Activated T-cell treated with anti-CD3 and anti-CD28 coated beads, Interleukin-2, amount 50 U/mL, for 72 hours (primary cell): ENCODE measurements at regions not wholly inside any gene's neighbourhood (a gene's known extent, or its start where the extent isn't known, plus 50 kb on each side); places are given as distances from the start of the nearest gene placed in this dataset.
"Not testable (repeated sequence)": the region's sequence is repeated elsewhere in the genome, so short reads cannot be mapped to it uniquely, and the experiment has no call there.

ENCODE experiments used
- ATAC-seq, 2 donors: fragments of 150-1000 bp; cut with Tn5 transposase; replicated peaks in 1 of 2; 2 replicates each; pipeline ENCODE4 v1.10.0; 2021; ENCODE audit warnings: moderate library complexity in 2 of 2, mild to moderate bottlenecking in 1 of 2
- DNase-seq, 2 donors: peaks; one replicate each; pipeline ENCODE4 v3.0.0; 2021 to 2022; ENCODE audit warnings: mixed read lengths in 1 of 2
- H3K27ac Mint-ChIP-seq: one replicate; pipeline ENCODE4 v1.8.0; 2022; ENCODE audit warnings: mild to moderate bottlenecking, moderate library complexity, mixed read lengths
- H3K27me3 Mint-ChIP-seq: one replicate; pipeline ENCODE4 v1.8.0; 2022; ENCODE audit warnings: low read depth, mixed read lengths
- H3K36me3 Mint-ChIP-seq, 2 donors: one replicate each; pipeline ENCODE4 v1.8.0; 2022; ENCODE audit warnings: mixed read lengths in 2 of 2, mild to moderate bottlenecking in 1 of 2; ENCODE audit not compliant: insufficient read depth in 2 of 2
- H3K4me1 Mint-ChIP-seq: one replicate; pipeline ENCODE4 v1.8.0; 2022; ENCODE audit warnings: low read depth, mixed read lengths
- H3K4me3 Mint-ChIP-seq, 2 donors: one replicate each; pipeline ENCODE4 v1.8.0; 2022; ENCODE audit warnings: mild to moderate bottlenecking in 2 of 2, mixed read lengths in 2 of 2, moderate library complexity in 2 of 2
- H3K9me3 Mint-ChIP-seq, 2 donors: one replicate each; pipeline ENCODE4 v1.8.0; 2022; ENCODE audit warnings: mixed read lengths in 2 of 2

DNA sequence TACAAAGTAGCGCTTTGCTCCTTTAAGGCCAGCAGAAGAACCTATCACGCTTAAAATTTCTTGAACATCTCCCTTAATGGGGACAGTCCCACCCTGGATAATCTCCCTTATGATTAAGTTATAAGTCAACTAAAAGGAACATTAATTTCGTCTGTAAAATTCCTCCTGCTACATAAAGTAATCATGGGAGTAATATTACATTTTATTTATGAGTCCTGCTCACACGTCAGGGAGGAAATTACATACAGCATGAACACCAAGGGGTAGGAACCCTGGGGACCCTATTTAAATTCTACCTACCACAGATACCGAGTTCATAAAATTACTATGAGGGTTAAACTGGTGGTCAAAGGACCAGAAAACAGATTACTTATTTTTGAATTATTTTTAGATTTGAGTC lies 926.6 kb upstream of the MBL2 start:
- Mint-ChIP-seq H3K9me3 (peaks cover 2 to 9% of the 10 kb centered on the region in 2 donors), H3K27ac (no peak overlapping the region), H3K27me3 (no peaks in the 10 kb centered on the region), H3K4me3 (no peak overlapping the region), H3K36me3 (peaks cover 0 to 4% of the 10 kb centered on the region in 2 donors), H3K4me1 (no peaks in the 10 kb centered on the region)
- ATAC-seq (no peak), DNase-seq (no peak)

DNA sequence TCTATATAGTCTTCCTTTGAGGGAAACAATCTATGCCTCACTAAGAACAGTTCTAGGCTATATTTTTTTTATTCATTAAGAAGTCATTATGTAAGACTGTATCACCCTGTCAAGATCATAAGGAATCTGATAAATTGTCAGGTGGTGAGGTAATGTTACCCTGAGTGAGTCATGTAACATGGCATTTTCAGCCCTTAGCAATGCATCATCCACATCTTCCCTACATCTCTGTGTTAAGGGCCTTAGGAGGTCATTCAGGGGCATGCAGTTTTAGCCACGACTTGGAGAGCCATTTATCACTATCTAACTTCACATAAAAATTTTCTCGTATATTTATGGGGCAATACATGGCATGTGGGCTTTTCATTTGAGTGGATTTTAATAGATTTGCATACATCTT lies 924.5 kb upstream of the MBL2 start:
- H3K27ac Mint-ChIP-seq, result no peak overlapping the region
- DNase-seq (no peak), ATAC-seq (no peak)
- H3K27me3 Mint-ChIP-seq, result no peaks in the 10 kb centered on the region
- no peaks in the 10 kb centered on the region for H3K4me1 Mint-ChIP-seq
- H3K4me3 Mint-ChIP-seq, result no peak overlapping the region
- H3K36me3 Mint-ChIP-seq, result peaks cover 0 to 4% of the 10 kb centered on the region in 2 donors
- peaks cover 4 to 8% of the 10 kb centered on the region in 2 donors for H3K9me3 Mint-ChIP-seq

DNA sequence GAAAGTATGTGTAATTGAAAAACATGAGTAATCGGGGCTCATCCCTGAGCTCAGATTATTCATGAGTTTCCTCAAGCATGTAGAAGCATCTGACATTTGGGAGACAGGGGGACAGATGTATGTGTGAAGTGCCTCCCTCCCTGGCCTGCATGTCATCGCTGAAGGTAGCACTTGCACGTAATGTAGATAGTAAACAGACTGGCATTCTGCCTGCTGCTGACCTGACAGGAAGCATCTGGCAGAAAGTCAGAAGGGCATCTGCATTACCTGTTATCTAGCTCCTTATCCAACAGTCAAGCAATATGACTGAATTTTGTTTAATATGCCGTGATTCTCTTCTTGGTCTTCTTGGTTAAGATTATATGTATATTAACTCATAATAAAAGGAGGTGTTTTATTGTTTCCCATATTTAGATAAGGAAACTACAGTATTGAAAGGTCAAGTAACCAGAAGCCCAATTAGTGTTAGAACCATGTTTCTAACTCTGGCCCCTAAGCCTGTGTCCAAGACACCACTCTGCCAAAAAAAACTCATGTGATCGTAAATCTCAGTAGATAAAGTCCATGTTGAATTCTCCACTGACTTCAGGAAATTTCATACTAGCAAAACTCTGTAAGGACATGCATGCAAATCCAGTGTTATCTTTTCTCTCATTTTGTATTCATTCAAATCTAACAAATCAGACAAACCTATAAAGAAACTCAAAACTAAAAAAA lies 918.1 kb upstream of the MBL2 start:
- peaks cover 0 to 2% of the 10 kb centered on the region in 2 donors for H3K36me3 Mint-ChIP-seq
- no peaks in the 10 kb centered on the region for H3K4me1 Mint-ChIP-seq
- H3K4me3 Mint-ChIP-seq, result no peak overlapping the region
- peaks cover 9% of the 10 kb centered on the region in 2 donors for H3K9me3 Mint-ChIP-seq
- H3K27ac Mint-ChIP-seq, result no peak overlapping the region
- no peak for ATAC-seq
- DNase-seq, result no peak
- H3K27me3 Mint-ChIP-seq, result no peaks in the 10 kb centered on the region

GRCh38 chr10:53687800-53688199 lies 915.2 kb upstream of the MBL2 start:
- DNase-seq (no peak), ATAC-seq (no peak)
- H3K9me3 Mint-ChIP-seq, result peaks cover 9 to 10% of the 10 kb centered on the region in 2 donors
- no peaks in the 10 kb centered on the region for H3K4me1 Mint-ChIP-seq
- H3K4me3 Mint-ChIP-seq, result no peak overlapping the region
- H3K27me3 Mint-ChIP-seq, result no peaks in the 10 kb centered on the region
- peaks cover 0 to 2% of the 10 kb centered on the region in 2 donors for H3K36me3 Mint-ChIP-seq
- no peak overlapping the region for H3K27ac Mint-ChIP-seq

DNA sequence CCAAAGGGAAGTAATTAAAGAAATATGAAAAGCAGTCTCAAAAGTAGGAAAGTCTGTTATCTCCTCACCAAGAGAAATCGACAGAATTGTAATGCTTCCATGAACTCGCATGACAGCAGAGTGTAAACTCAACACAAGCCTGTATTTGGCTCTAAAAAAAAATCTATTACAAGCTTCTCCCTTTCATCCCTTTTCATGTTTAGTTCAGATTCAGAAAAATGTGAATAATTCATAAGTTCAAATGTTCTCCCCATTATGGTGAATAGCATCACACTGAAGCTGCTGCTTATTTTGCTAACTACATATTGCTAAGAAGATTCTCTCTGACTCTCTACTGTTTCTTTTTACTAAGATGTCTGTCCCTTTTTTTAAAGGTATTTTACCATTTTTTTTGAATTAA lies 910.3 kb upstream of the MBL2 start:
- ATAC-seq (no peak), DNase-seq (no peak)
- H3K9me3 Mint-ChIP-seq, result peaks cover 4 to 9% of the 10 kb centered on the region in 2 donors
- no peaks in the 10 kb centered on the region for H3K4me1 Mint-ChIP-seq
- H3K27ac Mint-ChIP-seq, result no peak overlapping the region
- H3K4me3 Mint-ChIP-seq, result no peak overlapping the region
- peaks cover 0 to 2% of the 10 kb centered on the region in 2 donors for H3K36me3 Mint-ChIP-seq
- no peaks in the 10 kb centered on the region for H3K27me3 Mint-ChIP-seq

GRCh38 chr10:53682458-53682857 lies 909.9 kb upstream of the MBL2 start:
- ATAC-seq, result no peak
- peaks cover 0 to 2% of the 10 kb centered on the region in 2 donors for H3K36me3 Mint-ChIP-seq
- H3K9me3 Mint-ChIP-seq, result peaks cover 4 to 8% of the 10 kb centered on the region in 2 donors
- no peak overlapping the region for H3K27ac Mint-ChIP-seq
- no peak overlapping the region for H3K4me3 Mint-ChIP-seq
- H3K27me3 Mint-ChIP-seq, result no peaks in the 10 kb centered on the region
- no peak for DNase-seq
- no peaks in the 10 kb centered on the region for H3K4me1 Mint-ChIP-seq

GRCh38 chr10:53679666-53680065 lies 907.1 kb upstream of the MBL2 start:
- no peak overlapping the region for H3K4me3 Mint-ChIP-seq
- H3K27me3 Mint-ChIP-seq, result no peaks in the 10 kb centered on the region
- no peaks in the 10 kb centered on the region for H3K4me1 Mint-ChIP-seq
- peaks cover 2 to 4% of the 10 kb centered on the region in 2 donors for H3K9me3 Mint-ChIP-seq
- no peaks in the 10 kb centered on the region for H3K36me3 Mint-ChIP-seq
- DNase-seq (no peak), ATAC-seq (no peak)
- no peak overlapping the region for H3K27ac Mint-ChIP-seq

DNA sequence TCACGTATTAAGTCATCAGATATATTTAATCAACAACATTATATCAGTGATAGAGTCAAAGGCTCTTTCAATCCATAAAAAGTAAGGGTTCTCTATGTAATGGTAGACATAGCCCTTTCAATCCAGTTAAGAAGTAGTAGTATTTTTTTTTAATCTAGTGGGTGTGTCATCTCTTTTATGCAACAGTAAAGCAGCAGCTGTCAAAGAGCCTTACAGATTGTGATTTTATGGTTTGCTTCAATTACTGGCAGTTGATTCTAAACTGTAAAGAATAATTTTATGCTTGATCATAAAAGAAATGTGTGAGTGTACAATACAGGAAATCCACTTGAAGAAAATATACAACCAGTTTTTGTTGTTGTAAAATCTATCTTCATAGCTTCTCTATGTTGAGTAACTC lies 902.6 kb upstream of the MBL2 start:
- Mint-ChIP-seq H3K27me3 (no peaks in the 10 kb centered on the region), H3K4me3 (no peak overlapping the region), H3K27ac (no peak overlapping the region), H3K4me1 (no peaks in the 10 kb centered on the region), H3K36me3 (no peaks in the 10 kb centered on the region), H3K9me3 (peaks cover 0 to 4% of the 10 kb centered on the region in 2 donors)
- ATAC-seq (no peak), DNase-seq (no peak)

- ATAC-seq (no peak), DNase-seq (no peak)
- Mint-ChIP-seq H3K27ac (no peak overlapping the region), H3K36me3 (no peaks in the 10 kb centered on the region), H3K9me3 (peaks cover 7 to 9% of the 10 kb centered on the region in 2 donors), H3K27me3 (no peaks in the 10 kb centered on the region), H3K4me3 (no peak overlapping the region), H3K4me1 (no peaks in the 10 kb centered on the region)
Measured at GRCh38 chr10:53667063-53667462, 894.5 kb upstream of the MBL2 start.

- Mint-ChIP-seq H3K4me1 (no peaks in the 10 kb centered on the region), H3K9me3 (peaks cover 9 to 13% of the 10 kb centered on the region in 2 donors), H3K36me3 (no peaks in the 10 kb centered on the region), H3K27ac (no peak overlapping the region), H3K27me3 (no peaks in the 10 kb centered on the region), H3K4me3 (no peak overlapping the region)
- no peak for ATAC-seq
- DNase-seq, result no peak
Measured at GRCh38 chr10:53664282-53665019, 891.9 kb upstream of the MBL2 start.

- Mint-ChIP-seq H3K36me3 (no peaks in the 10 kb centered on the region), H3K4me3 (no peak overlapping the region), H3K9me3 (peaks cover 2 to 4% of the 10 kb centered on the region in 2 donors), H3K27me3 (no peaks in the 10 kb centered on the region), H3K4me1 (no peaks in the 10 kb centered on the region), H3K27ac (no peak overlapping the region)
- DNase-seq (no peak), ATAC-seq (no peak)
Measured at GRCh38 chr10:53650794-53651193, 878.2 kb upstream of the MBL2 start.

DNA sequence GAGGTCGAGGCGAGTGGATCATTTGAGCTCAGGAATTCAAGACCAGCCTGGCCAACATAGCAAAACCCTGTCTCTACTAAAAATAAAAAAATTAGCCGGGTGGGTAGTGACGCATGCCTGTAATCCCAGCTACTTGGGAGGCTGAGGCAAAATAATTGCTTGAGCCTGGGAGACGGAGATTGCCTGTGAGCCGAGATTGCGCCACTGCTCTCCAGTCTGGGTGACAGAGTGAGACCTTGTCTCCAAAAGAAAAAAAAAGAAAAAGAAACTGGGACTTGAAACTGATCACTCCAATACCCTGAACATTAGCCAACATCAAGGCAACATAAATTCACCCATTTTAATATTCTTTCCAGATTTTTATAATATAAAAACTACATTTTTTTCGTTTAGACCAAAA lies 874.6 kb upstream of the MBL2 start:
- not testable (repeated sequence) for H3K4me1 Mint-ChIP-seq, H3K36me3 Mint-ChIP-seq, H3K27ac Mint-ChIP-seq, H3K9me3 Mint-ChIP-seq, H3K4me3 Mint-ChIP-seq, H3K27me3 Mint-ChIP-seq, DNase-seq, ATAC-seq

DNA sequence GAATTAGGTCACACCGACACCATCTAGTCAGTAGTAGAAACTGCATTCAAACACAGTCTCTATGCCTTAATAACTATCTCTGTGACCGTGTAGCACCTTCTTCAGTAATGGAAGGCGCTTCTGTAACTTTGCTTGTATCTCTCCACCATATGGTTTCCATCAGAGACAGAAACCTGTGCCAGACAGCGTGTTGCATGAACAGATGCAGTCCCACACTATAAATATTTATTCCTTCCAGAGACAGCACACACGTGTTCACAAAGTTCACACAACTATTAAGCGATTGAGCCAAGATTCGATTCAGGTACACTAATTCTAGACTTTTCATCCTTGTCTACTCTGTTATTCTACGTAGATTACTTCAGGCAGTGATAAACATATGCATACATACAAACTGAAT lies 873.9 kb upstream of the MBL2 start:
- no peak for DNase-seq
- no peaks in the 10 kb centered on the region for H3K36me3 Mint-ChIP-seq
- H3K4me3 Mint-ChIP-seq, result no peak overlapping the region
- no peak for ATAC-seq
- no peaks in the 10 kb centered on the region for H3K4me1 Mint-ChIP-seq
- H3K27ac Mint-ChIP-seq, result no peak overlapping the region
- peaks cover 2 to 4% of the 10 kb centered on the region in 2 donors for H3K9me3 Mint-ChIP-seq
- H3K27me3 Mint-ChIP-seq, result no peaks in the 10 kb centered on the region
